Limb (tissue), 2 donors: ENCODE measurements at regions not wholly inside any gene's neighbourhood (a gene's known extent, or its start where the extent isn't known, plus 50 kb on each side); places are given as distances from the start of the nearest gene placed in this dataset.

Source experiments
- DNase-seq, 2 donors: peaks; one replicate each; pipeline ENCODE4 v3.0.0-alpha.2; 2016; ENCODE audit errors: extremely low spot score in 2 of 2

DNA sequence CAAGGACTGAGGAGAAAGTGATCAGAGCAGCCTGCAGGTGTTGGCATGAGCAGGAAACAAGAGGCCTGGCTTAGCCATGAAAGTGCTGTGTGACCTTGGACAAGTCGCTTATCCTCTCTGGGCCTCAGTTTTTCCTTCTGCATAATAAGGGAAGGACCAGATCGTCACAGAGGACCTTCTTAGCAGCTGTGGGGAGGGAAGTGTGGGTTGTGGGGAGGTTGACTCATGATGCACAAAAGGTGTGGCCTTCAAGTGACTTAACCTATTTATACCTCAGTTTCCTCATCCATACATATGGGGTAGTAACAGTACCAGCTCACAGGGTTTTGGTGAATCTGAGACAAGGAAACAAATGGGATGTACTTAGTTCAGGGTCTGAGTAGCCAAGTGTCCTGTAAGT lies 658.8 kb downstream of the MATN1 start:
- no peak for DNase-seq

DNA sequence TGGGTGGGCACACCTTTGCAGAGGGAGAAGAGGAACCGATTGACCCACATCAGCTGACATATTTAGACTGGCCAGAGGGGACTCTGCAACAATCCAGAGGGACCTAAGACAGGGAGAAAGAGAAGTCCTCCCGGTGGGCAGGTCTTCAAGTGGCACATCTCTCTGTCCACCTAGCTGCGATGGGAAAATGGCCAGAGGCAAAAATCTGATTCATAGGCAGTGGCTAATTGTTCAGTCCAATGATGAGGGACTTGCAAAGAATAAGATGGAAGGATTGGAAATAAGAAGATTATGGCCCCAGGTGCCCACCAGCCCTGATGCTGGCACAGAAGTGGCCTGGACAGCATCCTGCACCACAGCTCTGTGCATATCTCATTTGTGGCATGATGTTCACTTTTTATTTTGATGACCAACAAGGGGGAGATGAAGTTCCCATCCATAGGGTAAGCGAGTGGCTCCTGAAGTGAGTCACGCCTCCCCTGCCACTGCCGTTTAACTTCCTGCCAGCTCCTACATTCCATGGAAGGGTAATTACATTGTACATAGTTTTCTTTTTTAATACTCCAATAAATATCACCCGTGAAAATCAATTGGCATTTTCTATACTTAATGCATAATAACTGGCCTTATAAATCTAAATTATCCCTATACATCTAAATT lies 659.6 kb downstream of the MATN1 start:
- no peak for DNase-seq

DNA sequence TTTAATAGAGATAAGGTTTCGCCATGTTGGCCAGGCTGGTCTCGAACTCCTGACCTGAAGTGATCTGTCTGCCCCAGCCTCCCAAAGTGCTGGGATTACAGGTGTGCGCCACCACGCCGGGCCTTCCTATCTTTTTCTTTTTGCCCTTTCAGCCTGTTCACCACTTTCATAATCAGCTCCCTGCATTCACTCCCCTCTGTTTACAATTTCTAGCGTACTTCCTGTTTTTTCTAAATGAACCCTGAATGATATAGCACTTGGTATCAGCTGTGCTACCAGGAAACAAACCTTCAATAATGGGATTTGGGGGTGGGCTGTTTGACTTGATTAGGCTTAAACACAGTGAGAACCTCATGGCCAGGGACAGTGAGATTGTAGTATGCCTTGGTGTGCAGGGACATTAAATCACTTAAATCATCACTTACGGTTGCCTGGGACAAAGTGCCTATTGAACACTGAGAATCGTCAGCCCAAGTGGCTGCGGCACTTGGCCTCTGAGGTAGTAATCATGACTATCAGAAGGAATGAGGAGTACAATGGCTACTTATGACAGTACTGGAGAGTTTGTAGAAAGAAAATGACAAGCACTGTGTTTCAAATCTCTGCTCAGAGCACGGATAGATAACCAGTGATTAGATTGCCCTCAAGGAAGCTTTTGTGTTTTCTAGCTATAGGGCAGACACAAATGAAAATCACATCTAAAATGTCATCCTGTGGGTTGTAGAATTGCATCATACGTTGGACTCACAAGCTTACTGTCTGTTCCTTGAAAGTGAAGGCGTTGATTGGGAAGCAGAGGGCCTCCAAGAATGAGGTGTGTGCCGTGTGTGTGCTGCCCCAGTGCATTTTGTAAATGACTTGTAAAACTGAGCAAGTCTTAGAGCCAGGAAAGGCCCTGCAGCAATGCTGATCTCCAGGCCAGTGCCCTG lies 661.8 kb downstream of the MATN1 start:
- no peak for DNase-seq

DNA sequence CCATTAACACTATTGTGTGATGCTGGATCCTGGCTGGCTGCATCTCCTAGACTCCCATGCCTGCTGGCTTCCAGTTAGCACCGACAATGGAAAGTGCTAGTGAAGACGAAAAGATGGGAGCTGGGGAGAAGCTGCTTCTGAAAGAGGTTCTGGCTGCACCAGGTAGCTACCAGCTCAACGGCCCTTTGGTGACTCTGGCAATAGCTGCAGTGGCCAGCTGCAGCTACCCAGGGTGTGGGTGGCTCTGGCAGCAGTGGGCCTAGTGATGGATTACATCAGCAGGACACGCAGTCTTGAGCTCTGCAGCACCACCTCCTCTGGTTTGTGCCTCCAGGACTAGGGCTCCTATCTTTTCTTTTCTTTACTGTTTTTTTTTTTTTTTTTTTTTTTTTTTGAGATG lies 662.6 kb downstream of the MATN1 start:
- DNase-seq: no peak

DNA sequence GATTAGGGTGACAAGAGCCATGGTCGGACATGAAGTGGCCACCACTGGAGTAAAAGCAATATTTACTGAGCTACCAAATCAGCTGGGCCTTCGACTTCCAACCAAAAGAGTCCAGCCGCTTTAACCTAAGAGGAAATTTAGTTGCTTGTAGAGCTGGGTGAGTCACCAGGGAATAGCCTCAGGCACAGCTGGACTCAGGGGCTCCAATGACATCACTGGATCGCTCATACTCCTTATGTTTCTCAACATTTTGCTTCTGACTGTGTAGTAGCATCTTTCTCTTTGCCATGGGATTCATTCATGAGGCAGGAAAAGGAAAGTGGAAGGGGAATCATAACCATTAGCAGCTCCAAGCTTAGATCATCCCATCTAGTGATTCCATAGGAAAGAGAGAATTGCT lies 664.4 kb downstream of the MATN1 start:
- DNase-seq: no peak

DNA sequence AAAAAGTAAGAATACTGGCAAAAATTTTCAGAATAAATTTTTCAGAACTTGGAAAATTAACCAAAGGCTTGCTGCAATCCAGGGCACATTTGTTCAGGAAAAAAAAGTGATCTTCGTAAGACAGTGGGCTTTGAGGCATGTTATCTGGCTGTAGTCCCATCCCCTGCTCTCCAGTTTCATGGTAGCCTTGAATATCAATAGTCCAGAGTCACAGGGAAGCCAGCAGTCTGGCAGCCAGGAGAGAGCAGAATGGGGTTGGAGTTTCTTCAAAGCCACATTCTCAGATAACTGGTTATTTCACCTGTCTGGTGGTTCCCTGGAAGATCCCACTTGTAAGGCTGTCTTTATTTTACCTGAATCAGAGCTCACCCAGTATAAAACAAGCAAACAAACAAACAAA lies 669.3 kb downstream of the MATN1 start:
- DNase-seq: no peak

DNA sequence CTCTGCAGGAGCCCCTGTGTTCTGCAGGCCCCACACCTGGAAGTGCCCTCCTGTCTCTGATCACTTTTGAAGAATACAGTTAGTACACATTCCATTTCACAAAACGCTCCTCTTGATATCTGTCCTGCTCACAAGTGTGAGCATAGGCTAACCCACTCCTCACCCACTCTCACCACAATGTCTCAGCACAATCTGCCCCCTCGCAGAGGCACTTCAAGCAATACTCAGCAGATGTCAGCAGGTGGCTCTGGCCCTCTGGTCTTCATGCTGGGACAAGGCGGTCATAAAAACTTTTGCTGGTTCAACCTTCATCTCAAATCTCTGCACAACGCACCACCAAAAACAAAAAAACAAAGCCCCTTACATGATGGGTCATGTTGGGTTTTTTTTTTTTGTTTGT lies 671.2 kb downstream of the MATN1 start:
- DNase-seq: no peak

DNA sequence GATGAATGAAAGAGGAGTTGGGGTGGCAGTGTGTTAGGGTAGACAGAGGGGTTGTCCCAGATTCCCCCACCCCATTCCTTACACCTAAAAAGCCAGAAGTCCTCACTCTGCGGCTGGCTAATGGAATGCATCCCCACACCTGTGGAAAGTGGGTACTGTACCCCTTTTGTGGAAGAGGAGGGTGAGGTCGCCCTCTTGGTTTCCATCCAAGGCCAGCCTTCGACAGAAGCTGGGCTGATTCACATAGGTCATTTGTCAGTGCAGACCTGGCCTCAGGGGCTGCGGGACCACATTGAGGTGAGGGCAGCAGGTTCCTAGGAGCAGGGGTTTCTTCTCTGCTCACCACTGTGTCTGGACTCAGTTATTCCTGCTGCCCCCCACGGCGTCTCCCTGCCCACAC lies 671.6 kb downstream of the MATN1 start:
- no peak for DNase-seq

DNA sequence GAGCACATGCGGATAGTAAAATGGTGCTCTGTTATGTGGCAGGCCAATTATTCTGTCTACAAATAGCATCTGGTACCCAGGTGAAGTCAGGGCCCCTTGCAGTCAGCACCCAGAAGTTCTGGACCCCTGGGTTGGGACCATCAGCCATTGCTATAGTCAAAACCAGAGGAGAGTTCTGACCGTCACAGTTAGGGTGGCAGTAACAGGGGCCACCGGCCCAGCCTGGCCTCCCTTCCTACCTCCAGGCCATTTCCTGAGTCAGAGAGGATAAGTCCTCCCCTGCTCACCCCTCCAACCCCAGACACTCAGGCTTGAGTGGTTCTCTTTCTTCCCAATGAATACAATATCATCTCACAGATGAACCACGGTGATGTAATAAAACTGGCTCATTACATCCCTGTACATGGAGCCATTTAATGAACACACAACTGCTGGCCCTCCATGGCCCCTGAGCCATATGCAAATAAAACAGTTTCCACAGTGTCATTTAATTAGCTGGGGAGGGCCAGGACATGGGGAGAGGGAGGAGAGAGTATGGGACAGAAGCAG lies 673.6 kb downstream of the MATN1 start:
- no peak for DNase-seq

DNA sequence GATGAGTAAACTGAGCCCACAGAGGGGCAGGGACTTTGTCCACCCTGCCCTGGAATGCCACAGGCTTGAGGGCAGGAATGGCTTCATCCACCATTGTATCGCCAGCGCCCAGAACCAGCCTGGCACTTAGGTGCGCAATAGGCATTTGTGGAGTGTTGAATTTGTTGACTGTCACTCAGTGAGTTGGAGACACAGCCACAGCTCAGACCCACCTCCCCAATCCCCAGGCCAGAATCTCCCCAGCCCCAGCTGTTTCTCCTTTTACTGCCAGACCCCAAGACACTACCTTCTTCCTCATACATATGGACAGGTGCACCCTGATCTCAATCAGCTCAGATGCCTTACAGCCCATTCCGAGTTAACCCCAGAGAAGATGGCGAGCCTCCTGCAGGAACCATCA lies 674.5 kb downstream of the MATN1 start:
- DNase-seq: no peak

DNA sequence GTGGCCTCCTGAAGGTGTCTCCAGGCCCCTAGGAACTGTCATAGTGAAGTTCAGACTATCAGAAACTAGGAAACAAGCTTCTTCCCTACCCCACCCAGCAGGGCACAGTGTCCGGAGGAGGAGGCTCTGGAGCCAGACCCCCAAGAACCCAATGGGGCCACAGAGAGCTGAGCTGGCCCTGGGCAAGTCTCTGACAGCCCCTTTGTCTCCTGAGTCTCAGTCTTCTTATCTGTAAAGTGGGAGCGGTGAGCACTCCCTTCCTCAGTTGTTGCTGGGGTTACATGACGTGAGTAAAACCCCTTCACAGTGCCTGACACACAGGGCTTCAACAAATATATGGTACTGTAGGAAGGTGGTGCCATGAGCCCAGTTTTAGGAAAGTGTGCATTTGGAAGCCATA lies 675.8 kb downstream of the MATN1 start:
- peak in 1 of 2 donors; percentile 7 for DNase-seq

DNA sequence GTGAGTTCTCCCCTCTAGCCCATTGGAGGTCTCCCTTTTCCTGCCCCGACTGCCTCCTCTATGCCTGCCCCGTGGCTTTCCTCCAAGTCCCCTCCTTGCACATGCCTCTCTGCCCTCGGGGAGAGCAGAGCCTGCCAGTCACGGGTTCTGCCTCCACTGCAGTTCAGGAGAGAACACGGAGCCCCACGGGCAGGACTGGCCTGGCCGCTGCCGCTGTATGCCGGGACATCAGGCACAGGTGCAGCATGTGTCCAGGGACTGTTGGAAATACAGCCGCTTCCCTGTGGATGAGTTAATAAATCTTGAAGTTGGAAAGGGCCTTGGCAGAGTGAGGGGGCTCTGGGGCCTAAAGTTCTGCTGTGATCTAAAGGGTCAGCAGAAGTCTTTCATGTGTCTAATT lies 676.6 kb downstream of the MATN1 start:
- DNase-seq: peak in 1 of 2 donors; percentile 17

DNA sequence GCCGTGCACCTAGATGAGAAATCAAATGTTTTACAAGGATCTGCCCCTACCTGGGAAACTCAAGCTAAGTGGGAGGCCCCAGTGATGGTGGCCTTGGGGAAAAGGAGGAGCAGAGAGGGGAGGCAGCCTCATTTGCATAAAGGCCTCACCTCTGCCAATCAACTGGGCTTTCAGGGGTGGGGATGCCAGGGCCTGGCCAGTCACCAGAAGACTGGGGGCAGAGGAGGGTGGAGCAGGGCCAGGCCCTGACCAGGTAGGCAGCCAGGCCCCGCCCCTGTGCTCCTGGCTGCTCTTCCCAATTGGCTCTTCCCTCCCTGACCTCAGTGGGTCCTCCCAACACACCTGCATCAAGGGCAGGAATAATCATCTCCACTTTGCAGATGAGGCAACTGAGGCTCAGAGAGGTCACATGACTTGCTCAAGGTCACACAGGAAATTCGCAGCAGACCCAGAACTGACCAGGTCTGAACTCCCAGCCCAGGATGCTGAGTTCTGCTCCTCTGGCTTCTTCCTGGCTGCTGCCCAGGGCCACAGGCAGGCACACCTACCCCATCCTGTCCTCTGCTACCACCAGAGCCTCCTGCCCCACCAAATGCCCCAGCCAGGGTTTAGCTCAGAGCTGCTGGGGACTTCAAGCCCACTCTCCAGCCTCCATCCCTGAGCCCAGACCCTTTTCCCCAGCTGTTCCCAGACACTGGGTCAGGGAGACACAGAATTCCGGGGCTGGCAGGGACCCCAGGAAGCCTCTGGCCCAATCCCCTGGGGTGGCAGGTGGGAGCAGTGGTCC lies 677.9 kb downstream of the MATN1 start:
- DNase-seq: no peak

DNA sequence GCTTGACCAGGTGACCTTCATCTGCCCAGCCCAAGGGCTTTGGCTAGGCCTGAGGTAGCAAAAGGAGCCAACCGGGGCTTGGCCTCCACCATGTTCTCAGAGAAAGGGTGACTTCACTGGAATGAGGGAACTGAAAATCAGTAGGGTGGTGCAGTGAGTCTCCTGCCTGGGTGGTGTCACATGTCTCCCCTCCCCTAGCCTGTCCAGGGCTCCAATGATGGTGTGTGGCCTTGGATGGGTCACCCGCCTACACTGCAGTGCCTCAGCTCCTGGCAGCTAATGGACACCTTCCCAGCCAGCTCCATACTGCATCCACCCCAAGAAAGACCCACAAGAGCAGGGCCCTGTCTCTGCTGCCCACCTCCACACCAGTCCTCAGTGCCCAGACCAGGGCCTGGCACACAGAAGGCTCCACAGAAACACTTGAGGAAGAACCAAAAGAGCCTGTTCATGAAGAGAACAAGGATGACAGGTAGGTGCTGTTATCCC lies 678.7 kb downstream of the MATN1 start:
- DNase-seq: no peak

DNA sequence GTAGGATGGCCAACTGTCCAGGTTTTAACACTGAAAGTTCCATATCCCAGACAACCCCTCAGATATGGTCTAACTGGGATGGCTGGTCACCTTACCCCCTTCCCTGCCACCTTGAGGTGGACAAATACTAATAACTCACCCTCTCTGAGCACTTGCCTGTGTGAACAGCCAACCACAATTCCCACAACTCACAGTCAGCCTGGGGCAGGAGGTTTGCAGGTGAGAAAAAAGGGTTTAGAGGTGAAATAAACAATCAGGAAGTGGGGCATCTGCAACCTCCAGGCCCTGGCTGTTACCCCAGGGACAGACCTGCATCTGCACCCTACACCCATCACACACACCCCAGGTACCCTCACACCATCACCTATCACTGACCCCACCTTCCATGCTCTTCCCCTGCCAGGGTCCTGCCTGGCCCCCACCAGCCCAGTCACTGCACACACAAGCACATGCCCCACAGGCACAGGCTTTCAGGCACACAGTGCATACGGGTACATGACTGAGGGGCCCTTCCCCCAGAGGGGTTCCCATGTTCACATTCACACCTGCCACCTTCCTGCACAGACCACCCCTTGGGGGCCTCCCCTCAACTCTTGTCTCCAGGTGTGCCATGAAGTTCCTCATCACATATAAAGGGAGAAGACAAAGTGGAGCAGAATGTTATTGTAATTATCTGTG lies 679.5 kb downstream of the MATN1 start:
- DNase-seq: no peak

DNA sequence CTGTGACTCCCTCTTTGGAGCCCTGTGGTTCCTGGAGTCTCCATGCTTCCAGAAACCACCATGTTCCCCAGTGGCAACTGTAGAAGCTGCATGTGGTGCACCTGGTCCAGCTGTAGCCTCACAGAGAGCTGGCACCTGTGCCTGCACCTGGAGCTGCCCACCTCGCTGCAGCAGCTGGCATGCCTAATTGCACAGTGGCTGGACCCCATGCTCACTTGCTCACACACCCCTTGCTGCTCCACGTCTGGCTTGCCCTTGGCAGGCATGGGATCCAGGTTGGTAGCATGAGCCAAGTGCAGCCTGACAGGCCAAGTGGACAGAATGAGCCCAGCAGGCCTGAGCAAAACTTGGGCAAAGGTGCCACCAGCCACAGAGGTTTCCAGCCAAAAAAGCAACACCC lies 680.1 kb downstream of the MATN1 start:
- no peak for DNase-seq

DNA sequence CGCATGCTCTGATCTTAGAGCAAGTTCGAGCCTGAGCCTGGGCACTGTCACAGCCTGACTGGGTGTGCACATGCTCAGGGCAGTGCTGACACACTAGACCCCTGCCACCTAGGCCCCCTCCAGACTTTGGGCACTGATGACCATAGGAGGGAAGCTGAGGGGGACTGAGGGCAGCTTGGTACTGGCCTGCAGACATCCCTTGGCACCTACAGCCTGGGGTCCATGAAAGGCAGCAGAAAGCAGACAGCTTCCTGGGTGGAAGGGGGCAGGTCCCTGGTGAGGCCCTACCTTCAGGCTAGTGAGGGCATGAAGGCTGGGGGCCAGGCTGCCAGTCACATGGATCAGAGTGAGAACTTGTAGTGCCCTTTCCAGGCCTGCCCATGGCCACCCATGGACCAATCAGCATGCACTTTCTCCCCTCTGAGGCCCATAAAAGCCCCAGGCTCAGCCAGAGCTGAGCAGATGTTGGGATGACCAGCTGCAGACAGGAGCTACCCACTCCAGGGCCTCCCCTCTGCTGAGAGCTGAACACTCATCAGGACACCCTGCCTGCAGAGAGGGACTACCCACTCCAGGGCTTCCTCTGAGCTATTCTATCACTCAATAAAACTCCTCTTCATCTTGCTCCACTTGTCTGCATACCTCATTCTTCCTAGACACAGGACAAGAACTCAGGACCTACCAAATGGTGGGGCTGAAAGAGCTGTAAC lies 680.8 kb downstream of the MATN1 start:
- DNase-seq: no peak

DNA sequence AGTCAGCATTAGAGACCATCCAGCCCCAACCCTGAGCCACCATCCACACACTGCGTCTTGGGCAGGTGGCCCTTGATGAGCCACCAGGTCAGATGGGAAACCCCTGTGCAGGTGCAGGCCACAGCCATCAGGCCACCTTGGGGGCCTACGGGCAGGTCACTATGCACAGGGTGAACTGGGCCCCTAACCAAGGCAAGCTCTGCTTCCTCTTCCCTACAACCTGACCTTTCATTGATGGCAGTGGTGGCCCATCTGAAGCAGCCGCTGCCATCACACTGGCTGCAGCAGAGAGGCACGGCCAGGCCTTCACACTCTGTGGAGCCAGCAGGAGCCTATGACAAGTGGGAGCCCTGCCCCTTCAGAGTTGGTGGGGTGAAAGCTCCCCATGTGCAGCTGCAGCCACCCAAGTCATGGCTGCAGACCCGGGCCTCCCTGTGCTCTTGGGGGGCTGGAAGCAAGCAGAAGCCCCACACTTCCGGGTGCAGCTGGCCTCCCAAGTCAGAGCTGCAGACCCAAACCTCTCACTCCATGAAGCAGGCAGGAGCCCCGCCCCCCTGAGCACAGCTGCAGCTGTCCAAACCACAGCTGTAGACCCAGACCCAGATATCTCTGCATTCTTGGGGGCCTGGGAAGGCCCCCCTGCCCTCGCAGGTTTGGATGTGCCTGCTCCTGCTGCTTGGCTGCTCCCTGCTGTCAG lies 681.5 kb downstream of the MATN1 start:
- DNase-seq: no peak

DNA sequence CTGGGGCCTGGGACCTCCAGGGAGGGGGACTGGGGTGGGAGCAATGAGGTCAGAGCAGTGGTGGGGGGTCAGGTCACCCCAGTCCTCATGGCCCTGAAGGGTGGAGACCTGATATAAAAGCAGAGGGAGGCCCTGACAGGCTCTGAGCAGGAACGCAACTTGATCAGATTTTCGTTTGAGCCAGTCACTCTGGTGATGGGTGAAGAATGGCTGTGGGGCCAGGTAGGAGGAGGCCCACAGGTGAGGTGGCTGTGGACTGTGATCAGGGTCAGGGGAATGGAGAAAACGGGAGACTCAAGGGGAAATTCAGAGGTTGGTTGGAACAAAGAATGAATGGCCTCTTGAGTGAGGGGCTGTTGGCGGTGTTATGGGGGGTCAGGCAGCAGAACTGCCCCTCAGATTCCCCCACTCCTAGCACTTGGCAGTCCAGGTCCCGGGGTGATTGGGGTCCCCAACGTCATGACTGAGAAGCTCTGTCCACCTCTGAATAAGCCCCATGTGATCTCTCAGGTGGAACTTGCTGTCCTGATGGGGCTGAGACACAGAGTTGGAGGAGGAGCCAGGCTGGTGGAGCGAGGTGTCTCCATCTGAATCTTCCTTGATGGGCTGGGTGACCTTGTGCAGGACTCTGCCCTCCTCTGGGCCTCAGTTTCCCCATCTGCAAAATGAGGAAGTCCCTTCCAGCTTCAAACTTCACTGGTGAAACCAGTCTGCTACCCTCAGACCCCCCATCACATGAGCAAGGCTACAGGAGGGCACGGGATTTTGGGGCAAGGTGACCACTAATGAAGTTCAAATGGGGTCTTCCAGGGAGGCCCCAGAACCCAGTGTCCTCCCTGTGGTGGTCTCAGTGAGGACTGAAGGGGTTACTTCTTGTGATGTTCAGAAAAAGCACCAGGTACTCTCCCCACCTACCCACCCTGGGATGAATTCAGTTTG lies 683.0 kb downstream of the MATN1 start:
- no peak for DNase-seq
